ENCODE measurements at regions not wholly inside any gene's neighbourhood (a gene's known extent, or its start where the extent isn't known, plus 50 kb on each side); places are given as distances from the start of the nearest gene placed in this dataset.

GRCh38 chr10:78899098-78899754 lies 169.5 kb upstream of the ZMIZ1 start:
- DNase-seq, result no peak

GRCh38 chr10:78899996-78900714 lies 168.6 kb upstream of the ZMIZ1 start:
- DNase-seq, result peak; percentile 18

- DNase-seq, result no peak
Measured at GRCh38 chr10:78900715-78901430, 167.9 kb upstream of the ZMIZ1 start.

GRCh38 chr10:78901694-78902093 lies 167.1 kb upstream of the ZMIZ1 start:
- DNase-seq, result no peak

- no peak for DNase-seq
Measured at GRCh38 chr10:78902815-78903214, 166.0 kb upstream of the ZMIZ1 start.

DNA sequence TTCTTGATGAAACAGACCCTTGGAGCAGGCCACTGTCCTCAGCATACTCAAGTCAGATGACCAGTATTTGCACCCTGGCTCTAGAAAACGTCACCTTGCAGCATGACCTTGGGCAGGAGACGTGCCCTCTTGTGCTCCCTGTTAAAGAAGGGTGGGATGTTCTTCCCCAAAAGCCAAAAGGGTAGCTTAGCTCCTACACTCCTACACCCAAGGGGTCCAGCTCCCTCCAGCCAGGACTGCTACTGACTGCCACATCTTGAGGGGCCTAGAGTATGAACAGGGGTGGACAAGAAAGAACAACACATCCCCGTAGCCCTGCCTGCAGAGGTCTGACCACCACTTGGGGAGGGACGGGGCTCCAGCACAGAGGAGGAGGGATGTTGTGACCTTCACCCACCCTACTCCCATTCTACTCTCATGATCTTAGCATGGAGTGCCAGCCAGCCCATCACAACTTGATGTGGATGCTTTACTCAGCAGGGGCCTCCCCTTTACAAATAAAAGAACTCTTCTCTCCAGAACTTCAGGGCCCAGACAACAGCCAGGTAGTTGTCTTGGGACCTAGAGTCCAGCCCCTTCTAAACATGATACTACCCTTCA lies 165.3 kb upstream of the ZMIZ1 start:
- peak; percentile 1 for DNase-seq

GRCh38 chr10:78904196-78904595 lies 164.6 kb upstream of the ZMIZ1 start:
- DNase-seq, result peak; percentile 1

- DNase-seq, result peak; percentile 9
Measured at GRCh38 chr10:78905015-78905956, 163.5 kb upstream of the ZMIZ1 start.

DNA sequence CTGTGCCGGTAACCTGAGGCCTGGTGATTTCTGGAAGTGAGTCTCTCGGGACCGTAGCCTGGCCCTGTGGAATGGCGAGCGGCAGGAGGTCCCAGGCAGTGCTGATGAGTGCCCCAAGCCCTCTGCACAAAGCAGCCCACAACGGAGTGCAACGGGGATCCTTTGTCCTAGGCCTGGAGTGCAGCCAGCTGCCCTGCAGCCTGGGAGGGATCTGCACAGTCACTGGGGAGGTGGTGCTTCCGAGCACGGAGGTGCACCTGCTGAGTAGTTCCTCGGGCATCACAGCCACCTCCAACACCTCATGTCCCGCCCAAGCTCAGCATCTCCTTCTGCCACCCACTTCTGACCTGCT lies 162.8 kb upstream of the ZMIZ1 start:
- DNase-seq, result peak; percentile 42

DNA sequence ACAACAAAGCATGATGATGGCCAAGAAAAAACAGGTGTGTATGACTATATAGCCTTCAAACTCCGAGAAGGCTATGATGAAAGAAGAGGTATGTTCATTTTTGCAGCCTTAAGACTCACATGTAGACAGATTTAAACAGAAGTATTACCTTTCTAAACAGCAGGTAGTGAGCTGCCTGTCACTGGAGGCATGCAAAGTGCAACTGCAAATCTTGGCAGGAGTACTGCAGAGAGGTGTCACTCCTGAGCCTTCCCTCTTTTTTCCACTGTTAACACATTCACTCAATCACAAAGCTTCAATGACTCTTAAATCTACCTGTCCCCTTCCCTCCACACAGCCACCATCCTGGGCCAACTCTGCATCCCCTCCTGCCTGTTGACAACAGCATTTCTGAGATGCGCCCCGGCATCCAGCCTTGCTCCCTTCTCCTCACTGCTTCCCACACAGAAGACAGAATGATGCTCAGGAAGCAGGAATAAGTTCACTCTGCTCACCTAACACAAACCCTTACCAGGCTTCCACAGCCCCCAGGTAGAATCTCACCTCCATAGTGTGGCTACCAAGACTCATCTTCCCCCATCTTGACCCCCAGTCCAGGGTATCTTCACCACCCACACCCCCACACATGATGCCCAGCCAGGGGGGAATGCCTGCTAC lies 161.9 kb upstream of the ZMIZ1 start:
- DNase-seq, result peak; percentile 0

DNA sequence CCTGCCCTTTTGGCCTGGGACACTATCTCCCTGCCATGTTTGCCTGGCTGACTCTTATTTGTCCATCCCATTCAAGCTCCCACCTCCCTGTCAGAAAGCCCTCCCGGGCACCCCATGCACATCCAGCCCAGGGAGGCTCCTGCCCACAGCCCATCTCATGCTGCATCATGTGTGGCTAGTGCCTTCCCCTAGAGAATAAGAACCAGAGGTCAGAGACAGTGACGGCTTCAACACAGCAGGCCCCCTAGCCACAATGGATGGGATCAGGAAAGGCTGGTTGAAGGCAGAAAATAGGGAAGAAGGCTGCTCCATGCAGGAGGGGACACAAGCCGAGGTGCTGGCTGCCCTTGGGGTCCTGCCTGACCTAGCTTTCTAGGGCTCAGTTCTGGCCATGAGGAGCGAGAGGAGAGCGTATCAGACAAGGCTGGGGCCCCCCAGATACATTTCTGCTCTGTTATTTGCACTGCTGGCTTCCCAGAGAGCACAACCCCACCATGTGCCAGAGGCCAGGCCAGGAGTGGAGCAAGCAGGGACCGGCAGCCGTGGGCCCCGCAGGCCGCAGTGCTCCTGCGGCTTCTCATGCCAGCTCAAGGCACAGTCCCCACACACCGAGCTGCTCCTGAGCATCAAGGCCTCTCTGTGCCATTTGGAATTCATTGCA lies 161.1 kb upstream of the ZMIZ1 start:
- DNase-seq, result no peak

DNA sequence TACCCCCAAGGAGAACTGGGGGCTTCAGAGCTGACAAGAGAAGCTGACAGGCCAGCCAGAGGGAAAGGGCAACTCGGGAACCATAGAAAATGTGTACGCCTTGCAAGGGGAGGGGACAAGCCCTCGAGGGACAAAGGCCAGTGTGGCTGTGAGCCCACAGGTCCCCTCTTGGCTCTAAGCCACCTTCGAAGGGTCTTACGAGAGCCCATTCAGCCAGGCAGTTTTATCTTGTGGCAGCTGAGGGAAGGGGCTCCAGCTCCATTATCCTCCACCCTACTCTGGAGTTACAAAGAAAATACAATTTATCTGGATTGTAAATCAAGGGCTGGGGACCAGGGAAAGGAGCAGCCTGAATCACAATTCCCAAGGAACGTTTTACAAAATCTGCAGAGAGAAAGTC lies 159.5 kb upstream of the ZMIZ1 start:
- no peak for DNase-seq

GRCh38 chr10:78910021-78910420 lies 158.7 kb upstream of the ZMIZ1 start:
- DNase-seq, result no peak

- DNase-seq, result no peak
Measured at GRCh38 chr10:78910476-78910875, 158.3 kb upstream of the ZMIZ1 start.

DNA sequence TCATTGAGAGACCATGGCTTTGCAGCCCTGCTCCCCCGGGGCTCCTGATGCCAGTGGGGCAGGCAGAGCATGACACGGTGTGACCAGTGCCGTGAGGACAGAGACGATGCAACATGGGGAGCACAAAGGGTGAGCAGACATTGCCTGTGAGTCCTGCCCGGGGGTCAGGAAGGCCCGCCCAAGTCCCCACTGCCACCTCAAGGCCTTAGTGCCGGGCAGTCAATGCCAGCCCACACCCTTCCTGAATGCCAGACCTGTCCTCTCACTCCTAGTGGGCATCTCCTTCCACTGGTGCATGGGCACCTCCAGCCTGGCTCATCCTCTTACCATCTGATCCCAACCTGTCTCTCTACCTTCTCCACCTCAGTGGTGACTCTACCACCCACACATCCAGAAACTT lies 157.9 kb upstream of the ZMIZ1 start:
- DNase-seq, result no peak

DNA sequence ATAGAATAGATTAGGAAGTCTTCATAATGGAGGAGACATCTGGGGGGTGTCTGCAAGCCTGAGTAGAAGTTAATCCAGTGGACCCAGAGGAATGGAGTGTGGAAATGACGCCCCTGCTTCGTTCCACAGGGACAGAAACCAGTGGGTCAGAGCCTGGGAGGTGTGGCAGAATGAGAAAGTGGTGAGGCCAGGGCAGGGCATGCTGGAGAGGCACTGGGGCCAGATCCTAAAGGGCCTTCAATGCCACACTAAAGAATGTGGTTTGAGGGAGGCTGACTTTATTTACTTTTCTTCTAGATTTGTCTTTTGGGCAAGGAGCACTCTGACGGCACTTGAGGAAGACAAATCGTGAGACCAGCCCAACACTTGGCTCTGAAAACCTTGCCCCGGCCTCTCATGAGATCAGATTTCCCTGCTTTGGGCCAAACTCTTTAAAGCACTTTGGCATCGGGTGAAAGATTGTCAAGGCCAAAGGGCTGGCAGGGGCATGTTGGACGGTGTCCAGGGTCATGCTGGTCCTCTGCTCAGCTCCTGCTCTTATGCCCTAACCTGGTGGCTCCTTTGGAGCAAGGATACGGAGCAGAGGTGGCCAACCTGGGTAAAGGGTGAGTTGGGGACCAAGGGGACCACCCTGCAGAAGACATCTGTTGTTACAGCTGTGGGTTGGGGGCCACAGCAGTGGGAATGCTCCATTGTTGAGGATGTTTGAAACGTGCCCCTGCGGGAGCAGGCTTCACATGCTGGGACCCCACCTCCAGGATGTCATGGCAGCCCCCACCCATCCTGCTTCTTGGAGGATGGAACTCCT lies 157.0 kb upstream of the ZMIZ1 start:
- DNase-seq, result no peak

DNA sequence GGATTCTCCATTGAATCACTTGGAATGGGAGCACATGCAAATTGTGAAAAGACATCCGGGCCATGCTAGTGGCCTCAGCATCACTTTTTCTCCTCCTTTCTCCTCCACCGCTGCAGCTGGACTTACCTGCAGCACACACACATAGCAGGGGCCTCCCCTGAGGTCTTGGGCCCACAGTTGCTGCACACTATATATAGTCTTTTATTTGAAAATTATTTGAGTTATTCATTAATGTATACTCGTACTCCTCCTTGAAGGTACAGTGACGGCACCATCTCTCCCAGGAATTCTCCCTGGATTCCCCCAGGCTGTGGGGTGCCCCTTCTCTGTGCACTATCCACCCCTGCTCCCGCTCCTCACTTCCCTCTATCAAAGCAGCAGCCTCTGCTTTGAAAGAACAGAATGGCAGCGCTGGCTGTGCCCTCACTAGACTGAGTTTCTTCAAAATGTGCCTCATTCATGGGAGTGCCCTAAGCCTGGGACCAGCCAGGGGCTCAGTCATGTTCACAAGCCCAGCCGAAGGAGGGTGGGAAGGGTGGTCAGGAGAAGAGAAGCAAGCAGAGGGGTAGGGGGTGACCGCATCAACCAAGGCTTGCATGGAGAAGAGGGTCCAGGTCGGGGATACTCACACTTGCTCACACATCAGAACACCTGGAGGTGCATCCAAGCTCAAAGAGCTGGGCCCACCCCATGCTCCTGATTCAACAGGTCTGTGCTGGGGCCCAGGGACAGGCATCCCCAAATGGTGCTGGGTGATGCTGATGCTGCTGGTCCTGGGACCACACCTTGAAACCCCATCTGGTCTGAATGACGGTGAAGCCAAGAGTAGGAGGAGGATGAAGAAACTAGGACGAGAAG lies 156.2 kb upstream of the ZMIZ1 start:
- no peak for DNase-seq

DNA sequence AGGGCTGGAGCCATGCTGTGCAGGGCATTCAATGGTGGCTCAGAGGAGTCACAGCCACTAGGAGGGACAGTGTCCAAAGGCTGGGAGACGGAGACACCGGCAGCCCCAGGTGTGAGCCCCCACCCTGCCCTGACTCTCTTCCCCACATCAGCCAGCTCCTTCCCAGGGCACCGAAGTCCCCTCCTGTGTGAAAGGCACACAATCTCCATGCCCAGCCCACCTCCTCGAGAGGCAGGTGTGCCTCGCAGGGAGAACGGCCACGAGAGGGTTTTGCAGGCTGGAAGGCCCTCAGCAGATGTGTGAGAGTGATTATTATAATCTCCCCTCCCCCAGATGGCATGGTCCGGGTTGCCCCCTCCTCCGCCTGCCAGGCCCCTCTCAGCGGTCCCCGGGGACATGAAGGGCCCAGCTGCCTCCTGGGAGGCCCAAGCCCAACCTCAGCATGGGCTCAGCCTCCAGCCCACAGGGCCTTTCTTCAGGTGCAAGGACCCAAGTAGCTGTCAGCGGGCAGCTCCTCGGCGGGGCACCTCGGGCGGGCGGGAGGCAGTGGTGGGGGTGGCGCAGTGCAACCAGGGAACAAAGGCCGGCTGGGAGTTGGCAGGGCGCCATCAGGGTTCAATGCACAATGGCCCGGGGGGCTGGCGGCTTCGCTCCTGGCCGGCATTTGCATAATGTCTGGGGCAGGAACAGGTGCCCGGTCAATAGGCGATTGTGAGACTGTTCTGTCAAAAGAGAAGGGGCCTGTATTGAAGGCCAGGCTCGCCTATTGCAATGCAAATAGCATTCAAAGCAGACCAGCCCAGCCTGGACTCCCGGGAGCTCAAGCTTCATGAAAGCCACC lies 155.3 kb upstream of the ZMIZ1 start:
- DNase-seq, result peak; percentile 90

DNA sequence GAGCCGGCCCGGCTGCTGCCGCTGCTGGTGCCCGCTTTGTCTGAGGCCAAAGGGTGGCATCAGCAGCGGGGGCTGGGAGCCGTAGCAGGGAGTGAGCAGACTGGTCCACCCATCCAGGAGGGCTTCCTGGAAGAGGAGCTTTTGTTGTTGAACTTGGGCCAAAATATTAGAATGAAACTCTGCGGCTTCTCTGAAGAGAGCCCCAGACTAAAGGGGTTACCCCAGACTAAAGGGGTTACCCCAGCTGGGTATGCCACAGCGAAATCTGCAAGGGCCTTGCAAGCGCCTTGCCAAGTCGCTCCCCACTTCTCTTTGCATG lies 154.7 kb upstream of the ZMIZ1 start:
- no peak for DNase-seq
